ENCODE measurements at regions not wholly inside any gene's neighbourhood (a gene's known extent, or its start where the extent isn't known, plus 50 kb on each side); places are given as distances from the start of the nearest gene placed in this dataset.

DNA sequence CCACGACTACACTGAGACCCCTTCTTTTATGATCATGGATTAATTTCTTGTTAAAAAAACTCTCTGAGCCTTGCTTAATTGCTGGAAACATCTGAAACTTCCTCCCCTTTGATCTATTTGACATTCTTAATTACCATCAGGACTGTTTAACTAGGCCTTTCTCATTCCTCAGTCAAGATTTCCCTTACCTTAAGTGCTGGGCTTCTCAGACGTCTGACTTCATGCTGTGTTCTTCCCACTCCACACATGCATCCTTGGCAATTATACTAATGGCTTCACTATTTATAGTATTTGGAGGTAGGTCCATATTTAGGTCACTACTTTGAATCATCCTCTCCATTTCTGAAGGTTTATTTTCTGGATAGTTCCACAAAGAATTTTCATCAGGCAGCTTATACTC lies 341.3 kb upstream of the TMPRSS15 start:
- no peak for TF ChIP-seq POLR2A (IDR thresholded peaks at IDR 0.05)
- TF ChIP-seq EP300 (IDR thresholded peaks at IDR 0.05), result no peak
